GM23338 (cell line): ENCODE measurements at regions not wholly inside any gene's neighbourhood (a gene's known extent, or its start where the extent isn't known, plus 50 kb on each side); places are given as distances from the start of the nearest gene placed in this dataset.
A peak's percentile ranks its signal among the peaks of the same experiment; 100 is the strongest.

Experiments
- ATAC-seq: fragments of 200-7000 bp; cut with Tn5 transposase; 3 replicates; pipeline ENCODE4 v1.9.1; 2020
- DNase-seq: peaks from one replicate; pipeline ENCODE4 v3.0.0-alpha.2; 2015; ENCODE audit warnings: low spot score
- H2AFZ ChIP-seq: fragments of 200-600 bp; sonication (generic); 2 replicates; pipeline ENCODE4 v1.8.0; 2016; ENCODE audit warnings: antibody characterized with exemption, mild to moderate bottlenecking, moderate library complexity
- H3F3A ChIP-seq: fragments of 200-600 bp; sonication (generic); replicated peaks from 2 replicates; pipeline ENCODE4 v1.8.0; 2017; ENCODE audit warnings: antibody characterized with exemption, mixed run types, low read depth
- H3K27ac ChIP-seq: fragments of 200-600 bp; sonication (generic); 2 replicates; pipeline ENCODE4 v1.6.1; 2016; ENCODE audit warnings: low read depth
- H3K27me3 ChIP-seq: fragments of 200-600 bp; sonication (generic); 2 replicates; pipeline ENCODE4 v1.8.0; 2016; ENCODE audit warnings: mild to moderate bottlenecking, mixed run types, moderate library complexity; ENCODE audit not compliant: insufficient read depth
- H3K36me3 ChIP-seq: fragments of 200-600 bp; sonication (generic); 2 replicates; pipeline ENCODE4 v1.8.0; 2016; ENCODE audit warnings: mild to moderate bottlenecking; ENCODE audit not compliant: insufficient read depth
- H3K4me1 ChIP-seq: fragments of 200-600 bp; sonication (generic); 2 replicates; pipeline ENCODE4 v1.8.0; 2016; ENCODE audit warnings: mild to moderate bottlenecking, moderate library complexity; ENCODE audit not compliant: insufficient read depth
- H3K4me2 ChIP-seq: fragments of 200-600 bp; sonication (generic); 2 replicates; pipeline ENCODE4 v1.7.1; 2017; ENCODE audit warnings: mixed run types
- H3K4me3 ChIP-seq: fragments of 200-600 bp; sonication (generic); 2 replicates; pipeline ENCODE4 v1.6.1; 2016; ENCODE audit warnings: mixed run types
- H3K79me2 ChIP-seq: fragments of 200-600 bp; sonication (generic); replicated peaks from 2 replicates; pipeline ENCODE4 v1.8.0; 2017; ENCODE audit warnings: mild to moderate bottlenecking; ENCODE audit not compliant: insufficient read depth
- H3K9me2 ChIP-seq: fragments of 200-600 bp; sonication (generic); 2 replicates; pipeline ENCODE4 v1.8.0; 2017; ENCODE audit not compliant: insufficient read depth
- H4K20me1 ChIP-seq: fragments of 200-600 bp; sonication (generic); replicated peaks from 2 replicates; pipeline ENCODE4 v1.8.0; 2017; ENCODE audit warnings: mild to moderate bottlenecking; ENCODE audit not compliant: insufficient read depth
- H3K27ac Mint-ChIP-seq: 2 replicates; pipeline ENCODE4 v1.8.0; 2020; ENCODE audit warnings: inconsistent platforms, mild to moderate bottlenecking, moderate library complexity, mixed read lengths
- H3K27me3 Mint-ChIP-seq: 3 replicates; pipeline ENCODE4 v1.8.0; 2022; ENCODE audit warnings: low read depth, mild to moderate bottlenecking, moderate library complexity, mixed read lengths, inconsistent platforms; ENCODE audit not compliant: insufficient read depth, poor library complexity
- H3K36me3 Mint-ChIP-seq: 3 replicates; pipeline ENCODE4 v1.8.0; 2021; ENCODE audit warnings: low read depth, mild to moderate bottlenecking, inconsistent platforms, moderate library complexity, mixed read lengths
- H3K4me1 Mint-ChIP-seq: 3 replicates; pipeline ENCODE4 v1.8.0; 2020; ENCODE audit warnings: mild to moderate bottlenecking, inconsistent platforms, mixed read lengths
- H3K4me3 Mint-ChIP-seq: 3 replicates; pipeline ENCODE4 v1.8.0; 2021; ENCODE audit warnings: moderate library complexity, mild to moderate bottlenecking, inconsistent platforms, mixed read lengths
- H3K9me3 Mint-ChIP-seq: 3 replicates; pipeline ENCODE4 v1.8.0; 2020; ENCODE audit warnings: moderate library complexity, mild to moderate bottlenecking, inconsistent platforms, mixed read lengths
- EZH2 ChIP-seq: fragments of 200-600 bp; sonication (generic); IDR thresholded peaks from one replicate; pipeline ENCODE4 v1.8.0; 2017; ENCODE audit warnings: antibody characterized with exemption, mild to moderate bottlenecking, low read depth; ENCODE audit not compliant: unreplicated experiment
- ZNF114 ChIP-seq: fragments of 250-450 bp; sonication (Bioruptor Pico); IDR thresholded peaks from 2 replicates; pipeline ENCODE4 v1.5.0; 2020; ENCODE audit warnings: mild to moderate bottlenecking, moderate library complexity
- TF ChIP-seq, protein P1 (sequence below): IDR thresholded peaks from one replicate; pipeline ENCODE4 v1.6.1; 2018; ENCODE audit warnings: antibody characterized with exemption; ENCODE audit not compliant: unreplicated experiment

- no peaks in the 10 kb centered on the region for H4K20me1 ChIP-seq
- peak; percentile 63 for ATAC-seq
- Mint-ChIP-seq H3K27me3 (peaks cover 34% of the 10 kb centered on the region), H3K4me3 (peak overlapping the region; percentile 75), H3K9me3 (peaks cover 10% of the 10 kb centered on the region), H3K36me3 (peaks cover 5% of the 10 kb centered on the region; the same call in 2 of the 3 replicates), H3K4me1 (0 out of 3 replicates have a peak, but pooled peaks cover 3% of the 10 kb centered on the region), H3K27ac (no peak overlapping the region)
- peak; percentile 64 for TF ChIP-seq EZH2
- TF ChIP-seq, protein P1, sequence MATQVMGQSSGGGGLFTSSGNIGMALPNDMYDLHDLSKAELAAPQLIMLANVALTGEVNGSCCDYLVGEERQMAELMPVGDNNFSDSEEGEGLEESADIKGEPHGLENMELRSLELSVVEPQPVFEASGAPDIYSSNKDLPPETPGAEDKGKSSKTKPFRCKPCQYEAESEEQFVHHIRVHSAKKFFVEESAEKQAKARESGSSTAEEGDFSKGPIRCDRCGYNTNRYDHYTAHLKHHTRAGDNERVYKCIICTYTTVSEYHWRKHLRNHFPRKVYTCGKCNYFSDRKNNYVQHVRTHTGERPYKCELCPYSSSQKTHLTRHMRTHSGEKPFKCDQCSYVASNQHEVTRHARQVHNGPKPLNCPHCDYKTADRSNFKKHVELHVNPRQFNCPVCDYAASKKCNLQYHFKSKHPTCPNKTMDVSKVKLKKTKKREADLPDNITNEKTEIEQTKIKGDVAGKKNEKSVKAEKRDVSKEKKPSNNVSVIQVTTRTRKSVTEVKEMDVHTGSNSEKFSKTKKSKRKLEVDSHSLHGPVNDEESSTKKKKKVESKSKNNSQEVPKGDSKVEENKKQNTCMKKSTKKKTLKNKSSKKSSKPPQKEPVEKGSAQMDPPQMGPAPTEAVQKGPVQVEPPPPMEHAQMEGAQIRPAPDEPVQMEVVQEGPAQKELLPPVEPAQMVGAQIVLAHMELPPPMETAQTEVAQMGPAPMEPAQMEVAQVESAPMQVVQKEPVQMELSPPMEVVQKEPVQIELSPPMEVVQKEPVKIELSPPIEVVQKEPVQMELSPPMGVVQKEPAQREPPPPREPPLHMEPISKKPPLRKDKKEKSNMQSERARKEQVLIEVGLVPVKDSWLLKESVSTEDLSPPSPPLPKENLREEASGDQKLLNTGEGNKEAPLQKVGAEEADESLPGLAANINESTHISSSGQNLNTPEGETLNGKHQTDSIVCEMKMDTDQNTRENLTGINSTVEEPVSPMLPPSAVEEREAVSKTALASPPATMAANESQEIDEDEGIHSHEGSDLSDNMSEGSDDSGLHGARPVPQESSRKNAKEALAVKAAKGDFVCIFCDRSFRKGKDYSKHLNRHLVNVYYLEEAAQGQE, result no peak
- H2AFZ ChIP-seq, result peak overlapping the region; percentile 88; the same call in 1 of the 2 replicates
- H3K27me3 ChIP-seq, result peaks cover 45% of the 10 kb centered on the region
- 0 out of 2 replicates have a peak, but pooled peaks cover 4% of the 10 kb centered on the region for H3K9me2 ChIP-seq
- H3K79me2 ChIP-seq, result no peaks in the 10 kb centered on the region
- H3K4me1 ChIP-seq, result no peaks in the 10 kb centered on the region
- H3K27ac ChIP-seq, result no peak overlapping the region
- H3K4me2 ChIP-seq, result peak overlapping the region; percentile 71
- peak overlapping the region; percentile 54 for H3K4me3 ChIP-seq
- DNase-seq, result peak; percentile 51
- no peaks in the 10 kb centered on the region; the same call in 1 of the 2 replicates for H3K36me3 ChIP-seq
- 0 out of 2 replicates have a peak, but pooled peaks cover 7% of the 10 kb centered on the region for H3F3A ChIP-seq
Measured at GRCh38 chr15:29968895-29969561, 113.7 kb upstream of the GOLGA8J start.

- peak overlapping the region; percentile 77 for H3K4me2 ChIP-seq
- peaks cover 5% of the 10 kb centered on the region; the same call in 2 of the 3 replicates for H3K36me3 Mint-ChIP-seq
- peaks cover 45% of the 10 kb centered on the region for H3K27me3 ChIP-seq
- H3K9me2 ChIP-seq, result 0 out of 2 replicates have a peak, but pooled peaks cover 4% of the 10 kb centered on the region
- H3K27ac Mint-ChIP-seq, result no peak overlapping the region
- H3K4me3 Mint-ChIP-seq, result peak overlapping the region; percentile 67
- TF ChIP-seq EZH2, result peak; percentile 76
- no peak for TF ChIP-seq ZNF114 (CRISPR knock-in tag)
- H3K27ac ChIP-seq, result no peak overlapping the region
- peaks cover 31% of the 10 kb centered on the region for H3K27me3 Mint-ChIP-seq
- no peaks in the 10 kb centered on the region for H3K4me1 ChIP-seq
- H2AFZ ChIP-seq, result peak overlapping the region; percentile 92; the same call in 1 of the 2 replicates
- no peaks in the 10 kb centered on the region for H4K20me1 ChIP-seq
- H3K4me3 ChIP-seq, result peak overlapping the region; percentile 54
- H3K79me2 ChIP-seq, result no peaks in the 10 kb centered on the region
- H3K9me3 Mint-ChIP-seq, result peaks cover 10% of the 10 kb centered on the region
- no peaks in the 10 kb centered on the region; the same call in 1 of the 2 replicates for H3K36me3 ChIP-seq
- DNase-seq (peak; percentile 60), ATAC-seq (peak; percentile 85)
- 0 out of 3 replicates have a peak, but pooled peaks cover 3% of the 10 kb centered on the region for H3K4me1 Mint-ChIP-seq
- 0 out of 2 replicates have a peak, but pooled peaks cover 7% of the 10 kb centered on the region for H3F3A ChIP-seq
Measured at GRCh38 chr15:29968099-29968894, 114.5 kb upstream of the GOLGA8J start.
